GM23338 (cell line): ENCODE measurements at regions not wholly inside any gene's neighbourhood (a gene's known extent, or its start where the extent isn't known, plus 50 kb on each side); places are given as distances from the start of the nearest gene placed in this dataset.

ENCODE experiments used
- CREB1 ChIP-seq: fragments of 250-450 bp; sonication (Bioruptor Pico); IDR thresholded peaks from 2 replicates; pipeline ENCODE4 v1.5.0; 2020; ENCODE audit warnings: low read depth, mild to moderate bottlenecking, moderate library complexity
- CTCF ChIP-seq, 2 experiments: fragments of 200-600 bp in 1 of 2; sonication (generic) in 1 of 2; conservative IDR thresholded peaks; 2 replicates each; pipeline versions ENCODE4 v1.5.1 to v1.6.1; 2016 to 2017; ENCODE audit warnings: antibody characterized with exemption in 2 of 2, low read depth in 2 of 2, mild to moderate bottlenecking in 2 of 2, moderate library complexity in 1 of 2
- EZH2 ChIP-seq: fragments of 200-600 bp; sonication (generic); IDR thresholded peaks from one replicate; pipeline ENCODE4 v1.8.0; 2017; ENCODE audit warnings: antibody characterized with exemption, mild to moderate bottlenecking, low read depth; ENCODE audit not compliant: unreplicated experiment
- EZH2phosphoT487 ChIP-seq: fragments of 200-600 bp; sonication (generic); IDR thresholded peaks from one replicate; pipeline ENCODE4 v1.8.1; 2018; ENCODE audit warnings: antibody characterized with exemption; ENCODE audit not compliant: unreplicated experiment
- JUNB ChIP-seq: IDR thresholded peaks from one replicate; pipeline ENCODE4 v1.6.1; 2016; ENCODE audit warnings: antibody characterized with exemption; ENCODE audit not compliant: unreplicated experiment
- POLR2AphosphoS5 ChIP-seq: IDR thresholded peaks from 2 replicates; pipeline ENCODE4 v1.6.1; 2016; ENCODE audit warnings: antibody characterized with exemption, low read depth
- REST ChIP-seq: IDR thresholded peaks from one replicate; pipeline ENCODE4 v1.6.1; 2018; ENCODE audit warnings: antibody characterized with exemption; ENCODE audit not compliant: unreplicated experiment
- STAT1 ChIP-seq: IDR thresholded peaks from one replicate; pipeline ENCODE4 v1.6.1; 2016; ENCODE audit warnings: antibody characterized with exemption; ENCODE audit not compliant: unreplicated experiment
- ZNF331 ChIP-seq: fragments of 250-450 bp; sonication (Bioruptor Pico); IDR thresholded peaks from 2 replicates; pipeline ENCODE4 v1.5.0; 2020; ENCODE audit warnings: low read depth, mild to moderate bottlenecking, moderate library complexity

DNA sequence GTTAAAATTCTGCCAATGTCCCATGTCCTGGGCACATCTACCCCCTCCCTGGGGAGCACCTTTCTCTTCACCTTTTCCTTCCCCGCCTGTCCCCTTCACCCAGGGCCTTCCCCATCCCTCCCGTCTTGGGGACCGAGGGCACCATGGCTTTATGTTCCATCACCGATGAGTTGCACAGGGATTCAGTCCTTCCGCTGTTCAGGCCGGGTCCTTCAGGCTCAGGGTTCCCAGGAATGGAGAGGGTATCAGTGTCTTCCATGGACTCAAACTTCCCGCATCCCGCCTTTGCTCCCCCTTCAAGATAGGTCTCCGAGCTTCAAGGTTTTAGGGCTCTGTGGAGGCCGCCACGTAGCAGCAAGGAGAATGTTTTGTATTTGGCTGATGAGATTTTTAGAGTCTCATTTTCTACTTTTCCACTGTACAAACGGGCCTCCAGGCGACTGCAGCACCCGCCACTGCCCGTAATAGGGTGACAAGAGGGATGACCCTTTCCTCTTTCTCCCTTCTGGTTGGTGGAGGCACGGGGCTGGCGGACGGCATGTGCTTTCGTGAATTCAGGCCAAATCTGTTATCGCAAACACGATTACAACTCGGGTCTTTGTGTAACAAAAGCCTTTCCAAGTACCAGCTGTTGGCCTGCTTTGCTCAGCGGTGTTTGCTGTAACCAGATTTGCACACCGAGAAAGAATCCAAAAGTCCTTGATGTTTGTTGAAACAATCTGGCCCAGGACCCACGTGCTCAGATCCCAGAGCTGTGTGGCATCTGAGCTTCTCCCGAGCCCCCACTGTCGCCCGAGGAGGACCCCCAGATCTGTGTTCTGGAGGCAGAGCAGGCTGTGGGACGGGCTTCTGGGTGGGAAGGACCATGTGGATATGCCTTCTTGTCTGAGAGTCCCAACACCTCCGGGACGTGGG, 236.3 kb downstream of the SEC14L1 start:
- TF ChIP-seq CTCF (conservative IDR thresholded peaks at IDR 0.05; ENCODE audit: low read depth in 2 of 2) = no peak
- TF ChIP-seq CREB1 (CRISPR knock-in tag) = no peak
- no peak for TF ChIP-seq EZH2
- no peak for TF ChIP-seq POLR2AphosphoS5
- TF ChIP-seq EZH2phosphoT487 = no peak
- no peak for TF ChIP-seq REST
- TF ChIP-seq STAT1 = no peak
- TF ChIP-seq ZNF331 (CRISPR knock-in tag) = no peak
- no peak for TF ChIP-seq JUNB
